Trophoblast cell (in vitro differentiated cells and primary cell): ENCODE measurements at regions not wholly inside any gene's neighbourhood (a gene's known extent, or its start where the extent isn't known, plus 50 kb on each side); places are given as distances from the start of the nearest gene placed in this dataset.
A peak's percentile ranks its signal among the peaks of the same experiment; 100 is the strongest.

Experiments
- DNase-seq, 2 donors: peaks; one replicate each; pipeline ENCODE4 v3.0.0-alpha.2; 2016
- H2AFZ ChIP-seq: 2 replicates; pipeline ENCODE4 v1.6.1; 2013; ENCODE audit warnings: low read length, moderate library complexity, mild to moderate bottlenecking; ENCODE audit not compliant: insufficient read depth, poor library complexity
- H2AK5ac ChIP-seq: 2 replicates; pipeline ENCODE4 v1.6.1; 2013; ENCODE audit warnings: mild to moderate bottlenecking, low read length
- H2BK120ac ChIP-seq: 2 replicates; pipeline ENCODE4 v1.6.1; 2013; ENCODE audit warnings: low read length, mild to moderate bottlenecking, moderate library complexity; ENCODE audit not compliant: insufficient read depth, poor library complexity
- H2BK12ac ChIP-seq: 2 replicates; pipeline ENCODE4 v1.6.1; 2013; ENCODE audit warnings: mild to moderate bottlenecking, low read length, moderate library complexity
- H2BK5ac ChIP-seq: 2 replicates; pipeline ENCODE4 v1.6.1; 2013; ENCODE audit warnings: low read length, low read depth, moderate library complexity, mild to moderate bottlenecking; ENCODE audit not compliant: poor library complexity
- H3K14ac ChIP-seq: 2 replicates; pipeline ENCODE4 v1.6.1; 2013; ENCODE audit warnings: mild to moderate bottlenecking, low read length
- H3K18ac ChIP-seq: 2 replicates; pipeline ENCODE4 v1.6.1; 2013; ENCODE audit warnings: mild to moderate bottlenecking, low read length
- H3K23ac ChIP-seq: 2 replicates; pipeline ENCODE4 v1.6.1; 2013; ENCODE audit warnings: low read length
- H3K27ac ChIP-seq: 2 replicates; pipeline ENCODE4 v1.5.1; 2013; ENCODE audit warnings: low read depth, mild to moderate bottlenecking, inconsistent platforms, low read length, moderate library complexity
- H3K27me3 ChIP-seq: 2 replicates; pipeline ENCODE4 v1.6.1; 2013; ENCODE audit warnings: inconsistent platforms, mild to moderate bottlenecking, low read length, moderate library complexity; ENCODE audit not compliant: insufficient read depth
- H3K36me3 ChIP-seq, 2 experiments: 1 replicate in 1 of 2; 2 replicates in 1 of 2; pipeline ENCODE4 v1.6.1; 2013; ENCODE audit warnings: low read length in 2 of 2, mild to moderate bottlenecking in 2 of 2, moderate library complexity in 1 of 2; ENCODE audit not compliant: insufficient read depth in 2 of 2, control insufficient read depth in 1 of 2
- H3K4ac ChIP-seq: 2 replicates; pipeline ENCODE4 v1.6.1; 2013; ENCODE audit warnings: low read depth, mild to moderate bottlenecking, low read length, moderate library complexity
- H3K4me1 ChIP-seq, 2 experiments: 1 replicate in 1 of 2; 2 replicates in 1 of 2; pipeline ENCODE4 v1.6.1; 2013; ENCODE audit warnings: low read length in 2 of 2, mild to moderate bottlenecking in 2 of 2, moderate library complexity in 1 of 2; ENCODE audit not compliant: insufficient read depth in 2 of 2, control insufficient read depth in 1 of 2
- H3K4me2 ChIP-seq: 2 replicates; pipeline ENCODE4 v1.6.1; 2013; ENCODE audit warnings: inconsistent platforms, mild to moderate bottlenecking, low read length, moderate library complexity
- H3K4me3 ChIP-seq: 2 replicates; pipeline ENCODE4 v1.5.1; 2013; ENCODE audit warnings: mild to moderate bottlenecking, low read depth, low read length, inconsistent platforms
- H3K79me1 ChIP-seq: one replicate; pipeline ENCODE4 v1.6.1; 2013; ENCODE audit warnings: low read length
- H3K79me2 ChIP-seq: 2 replicates; pipeline ENCODE4 v1.6.1; 2013; ENCODE audit warnings: low read length, mild to moderate bottlenecking; ENCODE audit not compliant: control insufficient read depth, insufficient read depth, poor library complexity
- H3K9ac ChIP-seq: 2 replicates; pipeline ENCODE4 v1.6.1; 2013; ENCODE audit warnings: mild to moderate bottlenecking, low read length
- H3K9me3 ChIP-seq: 2 replicates; pipeline ENCODE4 v1.6.1; 2013; ENCODE audit warnings: low read depth, mild to moderate bottlenecking, control low read depth, inconsistent platforms, low read length; ENCODE audit not compliant: insufficient read depth
- H4K12ac ChIP-seq: 2 replicates; pipeline ENCODE4 v1.6.1; 2013; ENCODE audit warnings: low read depth, mild to moderate bottlenecking, low read length, moderate library complexity
- H4K8ac ChIP-seq: 2 replicates; pipeline ENCODE4 v1.6.1; 2013; ENCODE audit warnings: low read depth, mild to moderate bottlenecking, low read length, moderate library complexity
- H4K91ac ChIP-seq: one replicate; pipeline ENCODE4 v1.6.1; 2013; ENCODE audit warnings: low read depth, mild to moderate bottlenecking, low read length, moderate library complexity
- WGBS: extraction: QIAGEN DNeasy Blood & Tissue Kit; methylation state at CpG from one replicate; pipeline ENCODE4 v1.1.7; 2013; ENCODE audit warnings: missing lambda C conversion rate; ENCODE audit not compliant: insufficient read length, insufficient coverage; ENCODE audit errors: extremely low coverage; 5-methylcytosine and 5-hydroxymethylcytosine counted together

- Histone ChIP-seq H3K36me3 (no peaks in the 10 kb centered on the region), H2BK12ac (no peak overlapping the region)
- no CpG with 5 or more reads among the region's 3 CpGs for WGBS
Observed at GRCh38 chr13:104181526-104182231, 1115.5 kb upstream of the SLC10A2 start.

GRCh38 chr13:104170980-104171555 is 1104.9 kb upstream of the SLC10A2 start:
- H2BK12ac ChIP-seq, result no peak overlapping the region
- no peaks in the 10 kb centered on the region for H3K9me3 ChIP-seq
- H3K18ac ChIP-seq, result no peak overlapping the region
- WGBS, result 100% methylated on average over 1 of the region's 8 CpGs
- no peak overlapping the region for H2BK120ac ChIP-seq
- no peak overlapping the region for H3K27ac ChIP-seq
- no peak overlapping the region for H3K4ac ChIP-seq
- no peaks in the 10 kb centered on the region for H3K27me3 ChIP-seq
- no peak overlapping the region for H2BK5ac ChIP-seq
- H3K9ac ChIP-seq, result no peak overlapping the region
- no peak overlapping the region for H4K8ac ChIP-seq
- H3K14ac ChIP-seq, result no peak overlapping the region
- H4K12ac ChIP-seq, result no peak overlapping the region
- no peak overlapping the region for H2AFZ ChIP-seq
- H3K79me1 ChIP-seq, result no peaks in the 10 kb centered on the region
- no peaks in the 10 kb centered on the region for H3K4me1 ChIP-seq
- no peak overlapping the region for H3K23ac ChIP-seq
- no peaks in the 10 kb centered on the region for H3K36me3 ChIP-seq
- no peak overlapping the region for H3K4me3 ChIP-seq
- no peak overlapping the region for H2AK5ac ChIP-seq
- H4K91ac ChIP-seq, result no peak overlapping the region
- H3K4me2 ChIP-seq, result no peak overlapping the region
- no peaks in the 10 kb centered on the region for H3K79me2 ChIP-seq
- no peak for DNase-seq

More at GRCh38 chr13:104181526-104182231, 1115.5 kb upstream of the SLC10A2 start:
- H3K4ac ChIP-seq, result no peak overlapping the region
- H4K8ac ChIP-seq, result no peak overlapping the region
- H2AFZ ChIP-seq, result no peak overlapping the region
- H2AK5ac ChIP-seq, result no peak overlapping the region
- H3K4me1 ChIP-seq, result no peaks in the 10 kb centered on the region
- DNase-seq, result no peak
- no peak overlapping the region for H3K4me2 ChIP-seq
- no peaks in the 10 kb centered on the region for H3K9me3 ChIP-seq
- H3K9ac ChIP-seq, result no peak overlapping the region
- no peaks in the 10 kb centered on the region for H3K79me1 ChIP-seq
- H3K27ac ChIP-seq, result peak overlapping the region; percentile 10
- H3K4me3 ChIP-seq, result no peak overlapping the region
- H2BK120ac ChIP-seq, result no peak overlapping the region
- H3K79me2 ChIP-seq, result no peaks in the 10 kb centered on the region
- no peak overlapping the region for H3K14ac ChIP-seq
- H3K27me3 ChIP-seq, result no peaks in the 10 kb centered on the region
- H3K18ac ChIP-seq, result no peak overlapping the region
- no peak overlapping the region for H4K91ac ChIP-seq
- no peak overlapping the region for H4K12ac ChIP-seq
- no peak overlapping the region for H3K23ac ChIP-seq
- H2BK5ac ChIP-seq, result no peak overlapping the region

GRCh38 chr13:104163866-104164630 is 1097.8 kb upstream of the SLC10A2 start:
- no peak overlapping the region for H4K91ac ChIP-seq
- no CpG with 5 or more reads among the region's 4 CpGs for WGBS
- no peak overlapping the region for H3K4me3 ChIP-seq
- H3K9ac ChIP-seq, result no peak overlapping the region
- no peak overlapping the region for H4K12ac ChIP-seq
- no peaks in the 10 kb centered on the region for H3K27me3 ChIP-seq
- no peak overlapping the region for H3K23ac ChIP-seq
- no peak overlapping the region for H3K27ac ChIP-seq
- no peaks in the 10 kb centered on the region for H3K79me1 ChIP-seq
- no peak overlapping the region for H2BK12ac ChIP-seq
- no peaks in the 10 kb centered on the region for H3K9me3 ChIP-seq
- no peak overlapping the region for H2AFZ ChIP-seq
- no peak overlapping the region for H4K8ac ChIP-seq
- H3K14ac ChIP-seq, result no peak overlapping the region
- H3K79me2 ChIP-seq, result no peaks in the 10 kb centered on the region
- no peak overlapping the region for H2BK120ac ChIP-seq
- DNase-seq, result no peak
- H3K4me2 ChIP-seq, result no peak overlapping the region
- H3K18ac ChIP-seq, result no peak overlapping the region
- no peaks in the 10 kb centered on the region for H3K36me3 ChIP-seq
- H3K4me1 ChIP-seq, result no peaks in the 10 kb centered on the region
- H3K4ac ChIP-seq, result no peak overlapping the region
- H2BK5ac ChIP-seq, result no peak overlapping the region
- H2AK5ac ChIP-seq, result no peak overlapping the region

GRCh38 chr13:104160536-104160935 is 1094.3 kb upstream of the SLC10A2 start:
- Histone ChIP-seq H2AFZ (no peak overlapping the region), H4K8ac (no peak overlapping the region), H3K23ac (no peak overlapping the region)

More at GRCh38 chr13:104160536-104160935, 1094.3 kb upstream of the SLC10A2 start:
- H3K79me1 ChIP-seq, result no peaks in the 10 kb centered on the region
- no peaks in the 10 kb centered on the region for H3K27me3 ChIP-seq
- H3K18ac ChIP-seq, result no peak overlapping the region
- no peak overlapping the region for H3K4me3 ChIP-seq
- H3K9me3 ChIP-seq, result no peaks in the 10 kb centered on the region
- H3K4me1 ChIP-seq, result no peaks in the 10 kb centered on the region
- no peak overlapping the region for H3K4ac ChIP-seq
- H2BK5ac ChIP-seq, result no peak overlapping the region
- no peak overlapping the region for H2BK120ac ChIP-seq
- no peak overlapping the region for H3K27ac ChIP-seq
- no peak overlapping the region for H3K14ac ChIP-seq
- WGBS, result no CpG with 5 or more reads among the region's 1 CpG
- no peak for DNase-seq
- no peaks in the 10 kb centered on the region for H3K79me2 ChIP-seq
- no peak overlapping the region for H4K91ac ChIP-seq
- no peak overlapping the region for H2BK12ac ChIP-seq
- no peak overlapping the region for H4K12ac ChIP-seq
- no peak overlapping the region for H3K9ac ChIP-seq
- H3K36me3 ChIP-seq, result no peaks in the 10 kb centered on the region
- H2AK5ac ChIP-seq, result no peak overlapping the region
- no peak overlapping the region for H3K4me2 ChIP-seq
